HG03095 (cell line): ENCODE measurements at regions not wholly inside any gene's neighbourhood (a gene's known extent, or its start where the extent isn't known, plus 50 kb on each side); places are given as distances from the start of the nearest gene placed in this dataset.

Experiments used
- ATAC-seq: cut with Tn5 transposase; IDR thresholded peaks from one replicate; pipeline ENCODE4 v1.9.1; 2021; ENCODE audit warnings: moderate library complexity; ENCODE audit not compliant: unreplicated experiment

- ATAC-seq, result no peak
Observed at GRCh38 chr3:26345613-26346012, 277.0 kb upstream of the LRRC3B start.

DNA sequence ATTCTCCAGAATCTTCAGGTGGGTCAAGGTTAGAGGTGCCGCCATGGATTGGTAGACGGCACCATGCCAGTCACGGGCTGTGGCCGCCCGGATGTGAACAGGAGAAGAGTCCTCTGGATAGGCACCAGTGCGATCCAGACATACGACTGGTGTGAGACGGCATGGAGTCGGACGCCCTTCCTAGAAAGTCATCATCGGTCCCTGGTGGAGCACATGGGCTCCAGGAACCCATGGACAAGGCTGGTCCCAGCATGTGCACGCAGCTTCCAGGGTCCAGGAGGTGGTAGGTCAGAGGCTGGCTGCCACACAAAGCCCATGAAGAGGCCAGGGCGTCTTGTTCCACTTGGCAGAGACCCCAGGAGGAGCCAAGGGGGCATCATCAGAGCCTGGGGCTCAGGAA is 276.1 kb upstream of the LRRC3B start:
- no peak for ATAC-seq

DNA sequence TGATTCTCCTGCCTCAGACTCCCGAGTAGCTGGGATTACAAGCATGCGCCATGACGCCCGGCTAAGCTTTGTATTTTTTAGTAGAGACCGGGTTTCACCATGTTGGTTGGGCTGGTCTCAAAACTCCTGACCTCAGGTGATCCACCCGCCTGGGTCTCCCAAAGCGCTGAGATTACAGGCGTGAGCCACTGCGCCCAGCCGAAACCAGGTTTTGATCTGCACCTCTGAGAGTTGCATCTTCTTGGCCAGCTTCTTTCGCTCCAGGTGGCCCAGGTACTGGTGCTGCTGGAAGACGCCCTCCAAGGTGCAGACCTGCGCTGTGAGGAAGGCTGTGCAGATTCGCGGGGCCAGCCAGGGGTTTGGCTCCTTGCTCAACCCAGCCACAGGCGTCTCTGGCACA is 275.4 kb upstream of the LRRC3B start:
- ATAC-seq, result no peak

DNA sequence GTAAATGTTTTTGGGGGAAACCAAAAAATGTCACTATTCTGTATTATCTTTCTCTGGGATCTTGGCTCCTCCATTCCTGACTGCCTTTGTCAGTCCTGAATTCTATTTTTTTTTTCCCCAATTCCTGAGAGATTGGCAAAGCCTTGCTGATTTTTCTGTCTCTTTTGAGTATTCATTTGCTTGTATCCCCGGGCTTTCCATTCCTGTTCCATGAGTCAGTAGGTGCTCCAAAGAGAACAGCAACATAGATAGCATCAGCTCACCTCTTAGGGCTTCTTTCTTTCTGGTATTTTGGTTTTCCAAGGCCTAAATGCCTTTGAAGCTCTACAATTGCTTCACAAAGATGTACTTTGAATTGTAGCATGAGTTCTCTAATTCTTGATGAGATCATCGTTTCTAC is 271.7 kb upstream of the LRRC3B start:
- ATAC-seq, result no peak

GRCh38 chr3:26353097-26353496 is 269.5 kb upstream of the LRRC3B start:
- ATAC-seq, result no peak

- ATAC-seq, result no peak
Observed at GRCh38 chr3:26358405-26358804, 264.2 kb upstream of the LRRC3B start.

DNA sequence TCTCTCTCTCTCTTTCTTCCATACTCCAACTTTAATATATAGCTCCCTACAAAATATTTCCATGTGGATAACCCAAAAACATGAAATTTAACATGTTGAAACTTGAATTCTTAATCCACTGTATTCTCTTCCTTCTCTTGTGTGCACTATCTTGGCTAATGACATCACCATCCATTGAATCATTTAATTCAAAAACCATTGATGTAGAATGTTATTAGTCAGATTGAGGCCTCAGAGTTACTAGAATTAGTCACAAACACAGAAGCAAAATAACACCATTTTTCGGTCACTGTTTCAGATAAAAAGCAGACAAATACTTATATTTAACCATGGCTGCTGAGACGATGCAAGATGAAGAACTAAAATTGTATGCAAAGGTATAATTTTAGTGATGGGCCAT is 256.9 kb upstream of the LRRC3B start:
- ATAC-seq, result no peak

DNA sequence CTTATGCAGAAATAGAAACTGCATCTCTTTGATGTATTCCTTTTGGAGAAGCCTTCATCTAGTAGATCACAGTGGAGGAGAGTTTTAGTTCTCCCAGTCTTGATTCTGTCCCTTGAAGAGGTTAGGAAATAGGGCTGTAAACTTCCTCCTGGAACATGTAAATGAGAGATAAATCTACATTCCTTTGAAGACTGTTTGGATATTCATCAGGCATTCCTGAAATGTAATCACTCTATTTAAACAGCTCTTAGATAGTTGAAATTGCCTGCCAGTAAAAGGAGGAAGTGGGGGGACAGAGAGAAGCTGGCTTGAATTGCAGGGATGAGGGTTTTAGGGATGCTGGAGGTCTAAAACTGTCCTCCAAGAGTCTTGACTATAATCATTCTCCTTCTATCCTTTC is 254.3 kb upstream of the LRRC3B start:
- no peak for ATAC-seq

GRCh38 chr3:26369133-26369532 is 253.4 kb upstream of the LRRC3B start:
- no peak for ATAC-seq

- ATAC-seq, result no peak
Observed at GRCh38 chr3:26375843-26376530, 246.6 kb upstream of the LRRC3B start.

GRCh38 chr3:26381411-26381810 is 241.2 kb upstream of the LRRC3B start:
- ATAC-seq, result no peak

DNA sequence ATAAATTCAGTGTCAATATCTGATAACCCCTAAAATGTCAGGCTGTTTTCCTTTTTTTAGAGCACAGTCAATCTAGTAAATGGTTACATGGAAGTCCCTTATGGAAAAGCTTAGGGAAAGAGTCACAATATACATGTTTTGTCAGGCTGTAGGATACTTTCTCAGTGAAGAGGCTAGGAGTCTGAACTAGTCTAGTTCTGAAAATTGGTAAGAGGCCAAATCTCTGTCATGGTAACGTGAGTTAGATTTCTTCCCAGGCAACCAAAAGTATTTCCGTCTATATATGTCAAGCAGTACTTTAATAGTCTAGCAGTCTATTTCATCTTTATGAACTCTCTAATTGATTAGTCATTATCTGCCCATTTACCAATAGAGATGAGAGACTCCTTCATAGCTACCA is 215.9 kb upstream of the LRRC3B start:
- ATAC-seq, result no peak

DNA sequence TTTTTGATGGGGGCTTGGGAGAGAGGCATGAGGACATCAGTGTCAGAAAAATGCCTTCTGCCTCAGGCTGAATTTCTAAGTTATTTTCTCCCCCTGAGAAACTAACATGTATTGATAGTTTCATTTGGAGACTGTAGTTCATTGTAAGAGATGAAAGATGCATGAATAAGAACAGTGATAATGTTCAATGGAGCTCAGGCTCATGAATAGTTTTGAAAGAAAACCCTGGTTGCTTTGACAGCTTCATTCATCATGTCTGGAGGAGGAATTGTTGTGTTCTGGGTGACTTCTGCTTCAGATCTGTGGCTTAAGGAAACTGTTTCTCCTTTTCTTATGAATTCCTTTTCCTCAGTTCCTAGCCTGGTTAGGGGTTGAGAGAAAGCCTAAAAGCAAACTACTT is 204.0 kb upstream of the LRRC3B start:
- ATAC-seq, result no peak

- ATAC-seq, result no peak
Observed at GRCh38 chr3:26422415-26422814, 200.2 kb upstream of the LRRC3B start.

- no peak for ATAC-seq
Observed at GRCh38 chr3:26425076-26425475, 197.5 kb upstream of the LRRC3B start.

- no peak for ATAC-seq
Observed at GRCh38 chr3:26428992-26429391, 193.6 kb upstream of the LRRC3B start.

GRCh38 chr3:26437678-26438077 is 184.9 kb upstream of the LRRC3B start:
- ATAC-seq, result no peak

DNA sequence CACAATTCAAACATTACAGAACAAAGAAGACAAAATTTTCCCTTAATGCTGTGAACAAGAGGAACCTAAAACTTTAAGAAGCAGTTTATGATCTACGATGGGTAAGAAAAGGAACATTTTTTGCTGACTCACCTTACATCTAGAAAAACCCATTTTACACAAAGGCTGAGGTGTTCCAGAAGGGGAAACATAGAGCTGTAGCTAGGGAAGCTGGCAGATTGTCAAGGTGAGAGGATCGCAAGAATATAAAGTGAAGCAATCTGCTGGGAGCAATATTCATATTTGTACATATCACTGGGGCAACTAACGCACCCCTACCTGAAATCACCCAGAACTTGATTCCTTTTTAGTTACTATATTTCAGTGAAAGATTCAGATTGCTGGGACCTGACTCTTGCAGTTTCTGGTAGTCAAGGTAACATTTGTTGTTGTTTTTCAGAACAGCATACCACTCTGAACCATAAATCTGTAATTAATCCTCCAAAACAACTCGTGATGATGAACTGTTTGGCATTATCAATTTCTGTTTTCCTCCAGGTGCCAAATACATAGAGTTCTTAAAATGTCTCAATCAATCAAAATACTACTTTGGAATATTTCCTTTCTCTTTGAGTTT is 184.1 kb upstream of the LRRC3B start:
- ATAC-seq, result no peak

DNA sequence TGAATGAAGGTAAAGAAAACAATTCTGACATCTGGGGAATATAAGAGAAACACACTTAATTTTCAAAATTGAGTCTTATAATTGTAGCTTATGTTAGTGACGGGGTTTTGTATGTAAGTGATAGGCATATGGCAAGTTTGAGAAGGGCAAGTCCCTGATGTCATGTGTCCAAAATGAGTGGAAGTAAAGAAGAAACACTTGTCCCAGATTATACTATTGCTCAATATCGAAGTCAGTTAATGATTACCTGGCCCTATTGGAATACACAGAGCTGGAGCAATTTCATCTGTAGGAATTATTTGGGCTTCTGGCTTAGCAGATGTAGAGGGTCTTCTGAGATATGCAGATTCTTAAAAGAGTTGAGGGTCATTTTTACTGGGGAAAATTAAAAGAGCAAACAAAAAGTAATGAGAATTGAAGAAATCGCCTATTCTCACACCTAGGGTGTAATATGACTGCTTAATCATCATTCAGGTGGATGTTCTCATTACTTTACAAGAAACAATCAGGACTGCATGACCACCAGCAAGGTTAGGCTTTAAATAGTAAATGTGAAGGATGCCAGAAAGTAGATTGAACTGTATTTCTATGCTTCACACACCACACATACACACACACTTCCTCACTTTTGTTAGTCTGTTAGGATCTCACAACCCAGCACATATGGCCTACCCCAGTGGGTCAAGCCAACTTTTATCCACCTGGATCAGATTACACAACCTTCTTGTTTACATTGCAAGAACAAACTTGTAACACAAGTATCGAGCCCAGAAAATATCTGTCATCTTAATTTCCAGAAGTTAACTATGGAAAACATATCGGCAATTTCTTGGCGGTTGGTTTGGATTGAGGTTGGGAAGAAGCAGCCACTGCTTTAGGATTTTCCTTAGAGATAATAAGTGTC is 183.3 kb upstream of the LRRC3B start:
- no peak for ATAC-seq

GRCh38 chr3:26449996-26450395 is 172.6 kb upstream of the LRRC3B start:
- ATAC-seq, result no peak

DNA sequence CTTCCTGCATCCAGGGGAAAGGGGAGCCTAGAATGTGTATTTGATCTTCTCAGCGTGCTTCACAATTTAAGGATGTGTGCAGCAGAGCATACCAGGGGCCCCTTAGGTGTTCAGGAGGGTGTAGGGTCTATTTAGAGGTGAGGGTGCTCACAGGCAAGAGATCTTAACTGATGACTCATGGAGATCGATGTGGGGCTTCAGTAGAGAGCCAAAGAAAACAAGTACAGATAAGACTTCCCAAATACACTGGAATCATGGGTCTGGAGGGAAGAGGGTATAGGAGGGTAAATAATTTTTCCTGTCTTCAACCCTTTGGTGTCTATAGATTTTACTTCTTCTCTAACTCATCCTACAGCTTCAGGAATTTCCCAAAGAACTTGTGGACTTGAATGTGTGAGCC is 170.2 kb upstream of the LRRC3B start:
- ATAC-seq, result no peak

- no peak for ATAC-seq
Observed at GRCh38 chr3:26460985-26461384, 161.6 kb upstream of the LRRC3B start.
